Stimulated activated CD4-positive, alpha-beta T cell treated with anti-CD3 and anti-CD28 coated beads, Interleukin-2, amount 100 ng/mL, for 48 hours (primary cell): ENCODE measurements at regions not wholly inside any gene's neighbourhood (a gene's known extent, or its start where the extent isn't known, plus 50 kb on each side); places are given as distances from the start of the nearest gene placed in this dataset.

Experiments used
- DNase-seq, 2 donors: peaks; one replicate each; pipeline ENCODE4 v3.0.0-alpha.2; 2020

DNA sequence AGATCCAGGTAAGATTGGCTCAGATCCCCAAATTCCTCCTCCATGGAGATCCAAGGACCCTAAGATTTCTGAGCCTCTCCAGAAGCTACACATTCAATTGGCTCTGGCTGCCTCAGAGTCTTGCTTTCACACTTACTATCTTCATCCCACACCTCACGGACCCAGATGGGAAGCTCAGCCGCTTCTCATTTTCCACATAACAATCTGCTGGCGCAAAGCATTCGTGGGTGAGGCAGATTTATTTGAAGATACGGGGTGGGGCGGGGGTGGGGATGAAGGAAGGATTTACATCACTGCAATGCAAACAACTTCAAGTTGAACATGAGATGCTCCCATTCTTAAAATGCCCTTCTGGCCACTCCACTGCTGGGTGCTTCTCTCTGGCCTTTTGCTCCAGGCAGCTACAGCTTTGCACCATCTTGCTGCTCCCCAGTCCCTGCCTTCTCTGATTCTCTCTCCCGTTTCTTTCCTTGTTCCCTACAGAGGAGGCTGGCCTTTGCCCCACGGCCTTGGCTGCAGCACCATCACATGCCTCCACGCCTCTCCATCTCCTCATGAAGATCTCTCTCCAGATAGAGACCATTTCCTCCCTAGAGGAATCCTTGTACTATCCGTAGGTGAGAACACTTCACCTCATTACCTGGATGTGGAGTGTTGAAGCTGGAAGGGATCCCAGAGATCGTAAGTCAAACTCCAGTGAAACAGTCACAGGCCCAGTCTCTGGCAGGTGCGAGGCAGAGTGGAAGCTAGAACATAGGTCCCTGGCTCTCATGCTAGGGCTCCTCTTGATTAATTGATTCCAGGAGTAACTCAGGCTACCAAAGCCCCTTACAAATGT is 175.9 kb downstream of the RPLP1 start:
- DNase-seq: no peak

DNA sequence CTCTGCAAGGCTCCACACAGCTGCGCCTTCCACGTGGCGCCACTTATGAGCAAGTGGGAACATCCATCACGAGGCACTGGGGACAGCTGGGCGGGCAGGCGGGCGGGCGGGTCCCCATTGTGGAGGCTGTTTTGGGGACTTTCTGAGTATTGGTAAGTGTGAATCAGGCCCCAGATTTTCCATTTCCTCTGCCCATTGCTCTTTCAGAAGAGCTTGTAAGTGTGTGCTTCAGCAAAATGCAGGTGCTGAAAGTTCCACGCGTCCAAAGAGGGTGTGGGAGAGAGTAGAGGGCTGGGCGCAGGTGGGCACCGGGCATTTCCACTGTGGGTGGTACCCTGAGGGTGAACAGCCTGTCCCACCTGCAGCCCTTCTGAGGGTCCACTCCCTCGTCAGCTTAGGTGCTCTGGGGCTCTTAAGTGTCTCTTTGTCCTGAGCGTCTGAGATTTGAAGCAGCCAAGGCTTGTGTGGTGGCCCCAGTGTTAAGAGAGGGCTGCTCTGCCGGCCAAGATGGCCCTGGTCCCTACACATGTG is 177.1 kb downstream of the RPLP1 start:
- DNase-seq: peak in 1 of 2 donors; percentile 22

DNA sequence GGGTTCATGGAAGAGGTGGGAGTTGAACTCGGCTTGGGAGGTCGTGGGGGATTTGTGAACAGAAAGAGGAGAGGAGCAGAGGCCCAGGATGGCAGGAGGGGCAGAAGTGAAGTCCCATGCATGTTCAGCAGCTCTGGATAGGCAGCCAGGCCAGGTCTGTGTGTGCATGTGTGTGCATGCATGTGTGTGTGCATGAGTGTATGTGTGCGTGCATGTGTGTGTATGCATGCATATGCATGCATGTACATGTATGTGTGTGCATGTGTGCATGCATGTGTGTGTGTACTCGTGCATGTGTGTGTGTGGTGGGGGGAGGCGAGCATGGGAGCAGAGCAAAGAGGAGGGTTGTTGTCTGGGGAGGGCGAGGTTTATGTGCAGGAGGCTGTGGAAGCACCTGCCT is 178.4 kb downstream of the RPLP1 start:
- no peak for DNase-seq

DNA sequence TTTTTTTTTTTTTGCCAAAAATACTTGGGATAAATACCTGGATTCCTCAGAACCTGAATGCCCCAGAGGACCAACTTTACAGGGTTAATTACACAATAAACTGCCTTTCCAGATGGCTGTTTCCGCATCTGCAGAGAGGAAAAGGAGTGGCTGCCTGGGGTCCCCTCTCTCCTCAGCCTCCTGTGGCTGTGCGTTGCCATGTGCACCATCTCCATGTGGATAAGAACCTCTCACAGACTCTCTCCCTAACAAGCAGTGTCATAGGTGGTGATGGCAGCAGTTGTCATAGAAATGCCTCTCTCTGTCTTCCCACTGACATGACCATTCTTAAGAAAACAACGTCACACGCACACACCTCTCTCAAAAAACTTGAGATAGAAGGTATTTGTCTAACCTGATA is 179.4 kb downstream of the RPLP1 start:
- no peak for DNase-seq

DNA sequence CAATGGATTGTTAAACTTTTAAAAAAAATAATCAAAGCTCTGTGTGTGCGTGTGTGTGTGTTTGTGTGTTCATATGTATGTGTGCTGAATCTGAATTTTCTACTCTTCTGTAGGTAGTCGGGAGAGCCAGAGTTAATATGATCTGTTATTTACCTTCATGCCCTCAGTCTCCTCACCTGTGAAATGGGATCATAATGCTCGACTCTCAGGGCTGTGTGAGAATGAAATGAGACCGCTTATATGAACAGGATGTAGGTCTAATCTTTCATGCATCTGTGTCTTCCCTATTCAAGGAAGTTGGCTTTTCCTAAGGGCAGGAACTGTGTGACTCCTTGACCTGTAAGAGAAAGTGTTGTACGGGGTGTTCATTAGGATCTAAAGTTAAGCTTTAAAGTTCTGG is 182.2 kb downstream of the RPLP1 start:
- no peak for DNase-seq

DNA sequence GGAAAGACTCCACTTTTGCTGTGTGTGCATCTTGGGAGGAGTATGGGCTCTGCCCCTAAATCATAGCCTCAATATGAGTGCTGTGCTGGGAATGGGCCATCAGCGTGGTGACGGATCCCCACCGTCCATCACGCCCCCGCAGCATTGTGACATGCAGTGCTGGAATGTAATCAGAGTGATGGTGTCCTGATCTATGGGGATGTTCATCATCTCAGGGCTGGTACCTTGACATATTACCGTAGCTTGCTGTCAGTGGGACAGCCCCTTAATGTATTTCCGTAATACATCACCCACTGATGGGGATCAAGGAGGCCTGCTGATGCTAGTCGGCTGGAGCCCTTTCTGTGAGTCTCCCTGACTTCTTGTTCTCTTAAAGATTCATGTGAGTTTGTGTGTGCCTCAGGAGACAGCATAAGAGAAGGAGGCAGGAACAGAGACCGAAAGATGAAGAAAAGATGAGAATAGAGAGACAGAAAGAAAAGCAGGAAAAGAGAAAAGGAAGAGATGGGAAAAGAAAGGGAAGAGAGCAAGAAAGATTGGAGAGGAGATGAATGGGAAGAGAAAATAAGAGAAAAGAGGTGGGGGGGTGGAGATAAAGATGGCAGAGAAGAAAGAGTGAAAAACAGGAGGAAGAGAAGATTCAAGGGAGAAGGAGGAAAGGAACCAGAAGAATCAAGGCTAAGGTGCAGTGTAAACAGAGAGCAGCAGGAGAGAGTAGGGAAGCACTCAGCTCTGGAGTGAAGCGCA is 183.7 kb downstream of the RPLP1 start:
- DNase-seq: no peak

DNA sequence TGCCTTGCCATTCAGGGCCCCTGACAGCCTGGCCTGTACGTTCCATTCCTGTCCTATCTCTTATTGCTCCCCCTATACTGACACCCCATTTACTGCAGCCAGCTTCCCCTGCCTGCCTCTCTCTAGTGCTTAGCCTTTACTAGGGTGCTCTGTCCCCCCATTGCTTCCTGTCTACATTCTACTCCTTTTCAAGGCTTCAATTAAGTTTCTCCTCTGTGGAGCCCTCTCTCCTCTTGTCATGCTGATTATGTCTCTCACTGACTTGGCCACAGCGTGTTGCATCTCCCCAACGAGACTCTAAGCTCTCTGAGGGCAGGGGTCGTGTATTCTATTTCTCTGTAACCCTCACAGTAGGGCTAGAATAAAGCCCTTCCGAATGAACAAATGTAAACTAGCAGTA is 185.2 kb downstream of the RPLP1 start:
- DNase-seq: no peak

DNA sequence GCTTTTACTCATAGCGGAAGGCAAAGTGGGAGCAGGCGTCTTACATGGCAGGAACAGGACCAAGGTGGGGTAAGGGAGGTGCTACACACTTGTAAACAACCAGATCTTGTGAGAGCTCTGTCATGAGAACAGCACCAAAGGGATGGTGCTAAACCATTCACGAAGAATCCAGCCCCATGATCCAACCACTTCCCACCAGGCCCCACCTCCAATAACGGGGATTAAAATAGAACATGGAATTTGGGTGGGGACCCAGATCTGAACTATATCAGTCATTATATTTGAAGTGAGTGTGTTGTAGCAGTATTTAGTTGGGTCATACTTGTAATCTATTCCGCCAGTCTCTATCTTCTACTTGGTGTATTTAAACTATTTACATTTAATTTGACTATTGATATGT is 190.9 kb downstream of the RPLP1 start:
- DNase-seq: no peak

DNA sequence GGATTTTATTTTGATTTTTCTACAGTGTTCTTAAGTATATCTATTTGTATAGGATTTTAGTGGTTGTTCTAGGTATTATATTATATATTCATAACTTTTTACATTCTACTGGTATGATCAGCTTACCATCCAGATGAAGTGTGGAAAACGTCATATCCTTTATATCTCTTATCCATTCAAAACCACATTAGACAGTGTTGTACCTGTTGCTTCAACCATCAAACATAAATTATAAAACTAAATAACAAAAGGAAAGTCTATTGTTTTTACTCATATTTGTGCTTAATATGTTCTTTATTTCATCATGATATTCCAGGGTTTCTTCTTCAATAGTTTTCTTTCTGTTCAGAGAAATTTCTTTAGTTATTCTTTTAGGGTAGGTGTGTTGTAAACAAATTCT is 191.4 kb downstream of the RPLP1 start:
- DNase-seq: no peak

DNA sequence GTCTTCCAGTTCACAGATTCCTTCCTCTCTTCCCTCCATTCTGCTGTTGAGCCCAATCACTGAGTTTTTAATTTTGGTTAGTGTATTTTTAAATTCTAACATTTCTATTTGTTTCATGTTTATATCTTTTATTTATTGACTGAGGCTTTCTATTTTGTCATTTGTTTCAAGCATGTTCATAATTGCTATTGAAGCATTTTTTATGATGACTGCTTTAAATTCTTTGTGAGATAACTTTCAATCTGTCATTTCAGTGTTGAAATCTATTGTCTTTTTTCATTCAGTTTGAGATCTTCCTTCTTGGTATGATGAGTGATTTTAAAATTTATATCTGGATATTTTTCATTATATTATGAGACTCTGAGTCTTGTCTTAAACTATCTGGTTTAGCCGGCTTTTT is 192.3 kb downstream of the RPLP1 start:
- no peak for DNase-seq

DNA sequence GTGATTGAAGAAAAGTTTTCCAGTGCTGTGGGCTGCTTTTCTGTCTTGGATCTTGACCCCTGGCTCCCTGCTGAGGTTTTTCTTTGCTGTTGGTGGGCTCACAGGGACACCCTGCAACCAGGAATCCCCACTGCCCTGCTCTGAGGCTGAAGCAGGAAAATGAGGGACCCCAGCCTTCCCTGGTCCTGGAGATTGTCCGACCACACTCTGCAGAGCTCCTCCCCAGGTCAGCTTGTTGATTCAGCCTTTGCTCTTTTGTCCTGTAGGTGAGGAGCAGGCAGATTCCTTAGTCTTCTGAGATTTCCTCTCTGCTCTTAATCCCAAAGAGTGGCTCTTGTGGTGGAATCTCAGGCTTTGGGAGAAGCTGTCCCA is 194.5 kb downstream of the RPLP1 start:
- no peak for DNase-seq

DNA sequence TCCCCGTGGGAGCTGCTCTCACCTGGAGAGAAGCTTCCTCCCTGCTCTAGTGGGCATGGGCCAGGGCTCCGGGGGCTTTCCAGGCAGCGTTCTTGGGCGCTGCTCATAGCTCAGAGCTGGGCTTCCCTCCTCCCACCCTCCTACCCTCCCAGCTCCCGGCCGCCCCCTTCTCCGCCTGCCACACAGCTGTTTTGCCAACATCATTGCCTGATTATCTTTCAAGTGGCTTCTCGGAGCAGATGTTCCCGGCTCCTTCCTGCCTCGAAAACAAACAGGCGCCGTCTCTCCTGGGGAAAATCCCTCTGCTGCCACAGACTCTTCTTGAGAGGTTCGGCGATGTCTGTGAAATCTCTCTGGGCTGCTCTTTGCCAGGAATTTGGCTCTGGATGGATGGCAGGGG is 195.6 kb downstream of the RPLP1 start:
- DNase-seq: no peak

DNA sequence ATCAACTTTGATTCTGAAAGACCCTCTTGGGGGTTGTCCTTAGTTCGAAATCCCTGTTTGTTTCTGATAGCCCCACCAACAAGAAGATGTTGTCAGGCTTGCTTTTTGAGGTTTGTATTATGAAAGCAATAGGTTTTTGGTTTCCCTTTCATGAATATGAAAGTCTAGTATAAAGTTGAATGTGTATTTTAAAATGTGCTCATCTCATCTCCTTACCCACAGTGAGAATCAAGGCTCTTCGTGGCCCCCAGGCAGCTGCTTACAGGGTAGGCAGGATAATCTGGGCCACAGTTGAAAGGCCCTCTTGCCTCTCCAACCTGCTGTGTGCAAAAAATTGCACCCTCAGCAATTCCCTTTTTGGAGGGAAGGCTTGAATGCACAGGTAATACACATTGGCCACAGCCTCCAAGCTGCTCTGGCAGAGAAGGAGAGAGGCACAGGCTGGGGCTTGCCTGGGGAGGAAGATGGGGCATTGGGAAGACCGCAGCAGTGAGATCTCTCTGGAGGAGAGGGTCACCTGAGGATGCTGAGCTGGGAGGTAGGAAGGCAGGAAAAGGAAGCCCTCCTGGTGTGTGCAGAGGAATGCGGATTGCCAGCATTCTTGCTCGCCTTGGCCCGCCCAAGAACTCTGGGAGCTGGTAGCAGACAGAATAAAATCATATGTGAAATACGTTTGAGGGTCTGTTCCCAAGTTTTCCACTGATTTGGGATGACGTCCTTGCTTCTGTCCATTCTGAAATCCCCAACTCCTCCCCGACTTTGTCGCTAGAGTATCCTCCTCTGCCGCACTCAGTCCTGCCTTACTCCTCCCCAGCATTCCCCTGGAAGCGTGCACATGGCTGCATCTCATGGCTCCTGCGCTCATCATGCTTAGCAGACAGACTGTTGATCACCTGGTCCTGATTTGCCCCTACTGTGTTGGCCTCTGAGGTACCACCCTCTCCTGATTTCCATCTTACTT is 196.4 kb downstream of the RPLP1 start:
- no peak for DNase-seq

DNA sequence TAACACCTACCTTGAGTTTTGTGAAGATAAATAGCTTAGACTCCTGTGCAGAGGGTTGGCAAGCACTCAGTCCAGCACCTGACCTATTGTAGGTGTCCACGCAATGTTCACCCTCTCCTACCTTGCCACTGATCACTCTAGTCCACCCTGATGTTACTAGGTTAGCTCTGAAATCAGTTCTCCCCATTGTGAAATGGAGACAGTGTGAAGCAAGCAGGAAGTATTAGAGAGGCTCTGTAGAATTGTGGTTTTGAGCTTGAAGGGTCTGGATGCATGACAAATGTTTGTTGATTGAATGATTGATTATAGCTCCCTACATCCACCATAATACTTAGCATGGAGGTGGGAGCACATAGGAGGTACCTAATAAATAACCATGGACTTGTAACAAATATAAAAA is 199.7 kb downstream of the RPLP1 start:
- DNase-seq: no peak

DNA sequence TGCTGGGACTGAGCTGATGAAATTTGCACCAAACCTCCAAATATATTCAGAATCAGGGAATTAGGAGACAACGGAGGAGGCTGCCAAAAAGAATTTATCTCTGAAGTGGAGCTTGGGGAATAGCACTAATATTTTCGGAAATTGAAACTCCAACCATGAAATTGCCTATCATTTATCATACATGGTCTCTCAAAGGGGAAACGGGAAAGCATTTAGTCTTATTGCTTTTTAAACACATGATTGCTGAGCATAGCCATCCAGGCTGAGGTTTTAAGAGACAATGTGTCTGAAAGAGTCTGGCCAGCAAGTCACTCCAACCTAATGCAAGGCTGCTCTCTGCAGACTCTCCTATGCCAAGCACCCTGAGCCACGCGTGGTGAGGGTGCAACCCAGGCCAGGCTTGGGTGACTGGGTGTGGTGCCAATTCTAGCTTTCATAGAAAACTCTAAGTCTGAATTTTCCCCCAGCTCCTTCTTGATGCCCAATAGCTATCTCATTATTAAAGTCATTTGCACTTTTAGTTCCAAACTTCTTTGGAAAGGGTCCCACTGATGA is 200.2 kb downstream of the RPLP1 start:
- DNase-seq: no peak

DNA sequence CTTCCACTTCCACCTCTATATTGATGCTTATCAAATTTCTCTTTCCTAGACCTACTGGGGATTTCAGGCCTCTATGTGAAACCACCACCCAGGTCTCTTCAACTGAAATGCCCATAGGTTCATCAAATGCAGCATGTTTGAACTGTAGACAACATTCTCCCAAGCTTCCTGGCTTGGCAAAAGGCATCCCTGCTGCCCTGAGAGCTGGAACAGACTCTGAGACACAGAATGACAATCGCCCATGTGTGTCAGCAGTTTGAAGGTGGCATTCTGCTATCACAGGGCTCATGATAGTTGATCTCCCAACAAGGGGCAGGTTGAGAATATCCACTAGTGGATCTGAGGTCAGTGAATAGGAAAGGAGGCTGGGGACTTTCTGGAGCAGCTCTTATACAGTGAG is 200.7 kb downstream of the RPLP1 start:
- no peak for DNase-seq

DNA sequence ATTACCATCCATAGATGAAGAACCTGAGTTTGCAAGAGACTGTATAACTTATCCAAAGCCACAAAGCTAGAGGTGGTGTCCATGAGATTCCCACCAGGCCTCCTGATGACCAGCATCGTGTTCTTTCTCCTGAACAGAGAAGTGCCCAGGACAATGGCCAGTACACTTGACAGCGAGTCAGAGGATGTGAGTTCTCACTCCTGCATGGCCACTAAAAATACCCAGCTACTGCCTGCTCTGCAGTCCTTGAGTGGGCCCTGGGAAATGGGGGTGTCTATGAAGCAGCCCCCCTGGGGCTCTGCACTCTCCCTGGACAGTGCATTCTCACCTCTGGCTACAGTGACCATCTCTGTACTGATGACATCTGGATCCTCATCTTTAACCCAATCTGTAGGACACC is 201.2 kb downstream of the RPLP1 start:
- no peak for DNase-seq

DNA sequence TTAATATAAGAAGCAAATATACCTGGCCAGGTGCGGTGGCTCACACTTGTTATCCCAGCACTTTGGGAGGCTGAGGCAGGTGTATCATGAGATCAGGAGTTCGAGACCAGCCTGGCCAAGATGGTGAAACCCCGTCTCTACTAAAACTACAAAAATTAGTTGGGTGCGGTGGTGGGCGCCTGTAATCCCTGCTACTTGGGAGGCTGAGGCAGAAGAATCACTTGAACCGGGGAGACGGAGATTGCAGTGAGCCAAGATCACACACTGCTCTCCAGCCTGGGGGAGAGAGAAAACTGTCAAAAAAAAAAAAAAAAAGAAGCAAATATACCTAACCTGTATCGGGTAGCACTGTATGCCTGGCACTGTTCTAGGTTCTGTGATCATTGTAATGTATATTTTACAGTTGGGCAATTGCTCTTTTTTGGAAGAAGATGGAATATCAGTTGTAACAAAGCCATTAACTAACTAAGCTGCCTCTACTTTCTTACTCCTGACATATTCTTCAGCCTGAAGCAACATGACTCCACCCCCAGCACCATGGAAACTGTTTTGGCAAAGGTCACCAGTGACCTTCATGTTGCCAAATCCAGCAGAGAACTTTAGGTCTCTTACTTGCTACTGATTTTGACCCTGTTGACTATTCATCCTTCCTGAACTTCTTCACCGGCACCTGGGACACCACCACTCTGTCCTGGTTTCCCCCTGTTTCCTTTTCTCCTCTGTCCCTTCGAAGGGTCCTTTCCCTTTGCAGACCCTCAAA is 203.8 kb downstream of the RPLP1 start:
- no peak for DNase-seq

DNA sequence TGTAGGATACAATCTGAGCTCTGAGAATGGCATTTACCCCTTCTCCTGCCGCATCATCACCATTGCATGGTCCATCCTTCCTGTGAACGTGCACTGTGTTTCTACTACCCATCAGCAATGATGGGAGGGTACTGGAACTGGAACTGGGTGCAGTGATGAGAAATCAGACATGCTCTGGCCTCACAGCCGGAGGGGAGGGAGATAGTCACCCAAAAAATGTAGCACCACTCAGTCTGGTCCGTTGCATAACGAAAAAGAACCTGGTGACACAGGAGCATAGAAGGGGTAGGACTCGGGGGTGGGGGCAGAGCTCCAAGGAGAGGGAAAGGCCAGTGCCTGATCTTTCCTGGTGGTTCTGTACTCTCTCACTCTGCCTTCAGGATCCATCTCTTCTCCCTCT is 205.0 kb downstream of the RPLP1 start:
- no peak for DNase-seq

DNA sequence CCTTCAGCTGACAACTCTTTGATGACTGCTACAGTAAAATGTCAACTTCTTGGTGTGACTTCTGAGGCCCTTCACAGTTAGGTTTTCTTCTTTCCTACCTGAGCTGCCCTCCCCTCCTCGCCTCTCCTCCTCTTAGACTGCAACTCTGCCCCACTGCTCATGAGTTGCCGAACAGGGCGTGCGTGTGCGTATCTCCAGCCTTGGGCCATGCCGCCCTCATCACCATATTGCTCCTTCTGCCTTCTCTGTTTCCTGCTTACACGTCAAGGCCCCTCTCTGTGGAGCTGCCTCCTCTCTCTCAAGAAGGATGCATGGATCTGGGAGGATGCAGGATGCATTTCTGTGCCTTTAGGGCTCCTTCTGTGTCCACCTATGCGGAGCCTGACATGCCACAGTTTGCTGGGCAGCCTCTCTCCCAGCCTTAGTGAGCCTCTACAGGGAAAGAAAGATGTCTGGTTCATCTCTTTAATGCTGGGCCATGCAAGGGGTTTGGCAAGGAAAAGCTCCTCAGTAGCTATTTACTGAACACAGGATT is 205.9 kb downstream of the RPLP1 start:
- no peak for DNase-seq

DNA sequence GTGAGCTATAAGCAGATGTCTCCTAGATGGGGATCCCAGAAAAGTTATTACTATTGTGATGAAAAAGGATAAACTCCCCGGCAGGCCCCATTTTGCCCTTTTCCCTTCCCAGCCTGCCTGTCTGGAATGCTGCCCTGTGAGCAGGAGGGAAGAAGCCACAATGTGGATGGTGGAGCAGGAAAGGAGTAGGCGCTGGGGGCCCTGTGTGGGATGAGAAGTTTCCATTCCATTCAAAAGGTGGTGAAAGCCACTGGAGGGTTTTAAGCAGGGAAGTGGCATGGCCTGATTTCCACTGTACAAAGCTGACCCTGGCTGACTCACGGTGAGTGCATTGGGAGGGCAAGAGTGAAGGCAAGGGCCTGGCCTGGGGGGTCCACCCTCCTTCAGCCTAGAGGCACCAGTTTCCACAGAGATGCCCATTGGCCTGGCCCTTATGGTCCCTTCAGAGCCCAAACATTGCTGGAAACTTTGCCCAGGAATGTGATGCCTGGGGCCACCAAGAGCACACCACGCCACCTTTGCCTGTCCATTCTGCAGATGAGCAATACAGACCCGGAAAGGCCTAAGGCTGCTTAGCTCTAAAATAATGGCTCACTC is 206.9 kb downstream of the RPLP1 start:
- DNase-seq: no peak
